Amniotic epithelial cell (primary cell): ENCODE measurements at regions not wholly inside any gene's neighbourhood (a gene's known extent, or its start where the extent isn't known, plus 50 kb on each side); places are given as distances from the start of the nearest gene placed in this dataset.
"Not testable (repeated sequence)": the region's sequence is repeated elsewhere in the genome, so short reads cannot be mapped to it uniquely, and the experiment has no call there.

Experiments used
- DNase-seq: peaks from one replicate; pipeline ENCODE4 v3.0.0-alpha.2; 2010; ENCODE audit warnings: low read depth

- no peak for DNase-seq
Measured at GRCh38 chr11:71332447-71332846, 80.1 kb upstream of the SHANK2 start.

DNA sequence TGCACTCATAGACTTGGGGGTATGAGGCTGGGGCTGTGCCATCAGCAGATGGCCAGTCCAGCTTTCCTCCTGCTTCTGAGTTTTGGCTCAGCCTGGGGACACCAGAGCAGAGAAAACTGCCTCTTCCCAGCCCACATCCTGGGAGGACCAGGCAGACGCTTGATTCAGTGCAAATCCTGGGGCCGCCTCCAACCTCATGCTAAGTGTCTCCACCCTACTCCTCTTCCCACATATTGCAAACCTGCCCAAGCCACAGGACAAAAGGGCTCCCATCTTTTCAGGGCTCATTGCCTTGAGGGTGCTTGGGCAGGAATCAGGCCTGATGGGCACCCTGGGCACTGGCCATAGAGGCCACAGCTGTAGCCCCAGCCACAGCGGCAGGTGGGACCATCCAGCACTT, 79.7 kb upstream of the SHANK2 start:
- DNase-seq: no peak

DNA sequence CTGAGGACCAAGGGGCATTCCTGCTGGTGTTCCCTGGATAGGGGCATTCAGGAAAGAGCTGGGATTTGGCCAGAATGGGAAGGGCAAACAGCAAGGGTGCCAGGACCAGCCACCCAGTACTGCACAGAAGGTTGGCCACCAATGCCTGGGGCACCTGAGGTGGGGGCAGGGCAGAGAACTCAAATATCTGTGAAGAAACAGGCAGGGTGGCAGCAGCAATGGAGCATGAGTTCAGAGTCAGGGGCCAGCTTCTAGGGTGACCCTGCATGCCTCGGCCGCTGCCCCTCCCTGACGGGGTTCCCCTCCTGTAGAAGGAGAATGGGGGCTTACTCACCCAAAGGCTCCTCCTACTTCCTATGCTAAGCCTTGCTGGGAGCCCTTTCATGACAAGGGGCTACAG, 79.3 kb upstream of the SHANK2 start:
- no peak for DNase-seq

DNA sequence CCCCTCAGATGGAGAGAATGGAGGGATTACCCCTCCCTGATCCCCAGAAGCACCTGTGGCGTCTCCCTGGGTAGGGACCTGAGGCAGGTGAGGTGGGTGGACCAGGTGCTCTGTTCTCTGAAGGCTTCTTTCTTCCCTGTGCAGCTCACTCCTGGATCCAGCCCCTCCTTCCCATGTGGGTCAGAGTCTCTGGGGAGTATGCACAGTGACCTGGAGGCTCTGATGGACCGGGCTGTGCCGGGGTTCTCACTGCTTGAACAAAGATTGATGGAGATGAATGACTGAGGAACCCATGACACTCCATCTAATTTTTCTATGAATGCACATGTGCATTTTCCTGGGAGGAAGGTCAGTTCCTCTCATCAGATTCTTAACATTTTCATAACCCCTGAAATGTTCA, 78.6 kb upstream of the SHANK2 start:
- no peak for DNase-seq

DNA sequence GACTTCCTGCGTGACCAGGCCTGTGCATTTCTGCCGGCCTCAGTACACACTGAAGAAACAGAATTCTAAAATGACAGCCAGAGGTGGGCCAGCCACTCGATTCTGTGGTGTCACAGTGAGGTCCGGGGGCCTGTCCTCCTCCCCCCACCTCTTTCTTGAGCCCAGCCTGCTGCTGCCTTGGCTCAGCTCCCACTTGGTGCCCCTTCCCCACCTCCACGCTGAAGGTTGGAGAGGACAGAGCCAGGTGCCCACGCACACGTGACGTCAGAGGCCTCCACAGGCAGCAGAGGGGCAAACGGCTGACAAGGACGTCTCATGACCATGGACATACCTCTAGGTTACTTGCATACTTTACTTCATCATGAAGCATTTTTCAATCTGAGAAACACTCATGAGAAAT, 78.0 kb upstream of the SHANK2 start:
- no peak for DNase-seq

DNA sequence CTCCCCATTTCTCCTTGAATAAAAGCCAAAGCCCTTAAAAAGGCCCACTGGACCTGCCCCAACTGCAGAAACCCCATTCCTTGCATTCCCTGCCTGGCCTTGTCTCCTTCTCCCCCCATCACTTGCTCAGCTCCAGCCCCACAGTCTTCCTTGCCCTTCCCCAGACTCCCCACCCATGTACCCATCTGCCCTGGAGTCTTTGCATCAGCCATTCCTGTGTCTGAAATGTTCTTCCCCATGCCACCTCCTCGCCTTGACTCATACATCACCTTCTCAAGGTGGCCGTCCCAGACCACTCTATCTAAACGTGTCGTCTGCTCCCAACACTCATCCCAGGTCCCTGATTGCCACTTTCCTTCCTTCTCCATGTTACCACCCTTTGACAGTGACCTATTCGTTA, 77.4 kb upstream of the SHANK2 start:
- DNase-seq: no peak

- no peak for DNase-seq
Measured at GRCh38 chr11:71329165-71329510, 76.8 kb upstream of the SHANK2 start.

DNA sequence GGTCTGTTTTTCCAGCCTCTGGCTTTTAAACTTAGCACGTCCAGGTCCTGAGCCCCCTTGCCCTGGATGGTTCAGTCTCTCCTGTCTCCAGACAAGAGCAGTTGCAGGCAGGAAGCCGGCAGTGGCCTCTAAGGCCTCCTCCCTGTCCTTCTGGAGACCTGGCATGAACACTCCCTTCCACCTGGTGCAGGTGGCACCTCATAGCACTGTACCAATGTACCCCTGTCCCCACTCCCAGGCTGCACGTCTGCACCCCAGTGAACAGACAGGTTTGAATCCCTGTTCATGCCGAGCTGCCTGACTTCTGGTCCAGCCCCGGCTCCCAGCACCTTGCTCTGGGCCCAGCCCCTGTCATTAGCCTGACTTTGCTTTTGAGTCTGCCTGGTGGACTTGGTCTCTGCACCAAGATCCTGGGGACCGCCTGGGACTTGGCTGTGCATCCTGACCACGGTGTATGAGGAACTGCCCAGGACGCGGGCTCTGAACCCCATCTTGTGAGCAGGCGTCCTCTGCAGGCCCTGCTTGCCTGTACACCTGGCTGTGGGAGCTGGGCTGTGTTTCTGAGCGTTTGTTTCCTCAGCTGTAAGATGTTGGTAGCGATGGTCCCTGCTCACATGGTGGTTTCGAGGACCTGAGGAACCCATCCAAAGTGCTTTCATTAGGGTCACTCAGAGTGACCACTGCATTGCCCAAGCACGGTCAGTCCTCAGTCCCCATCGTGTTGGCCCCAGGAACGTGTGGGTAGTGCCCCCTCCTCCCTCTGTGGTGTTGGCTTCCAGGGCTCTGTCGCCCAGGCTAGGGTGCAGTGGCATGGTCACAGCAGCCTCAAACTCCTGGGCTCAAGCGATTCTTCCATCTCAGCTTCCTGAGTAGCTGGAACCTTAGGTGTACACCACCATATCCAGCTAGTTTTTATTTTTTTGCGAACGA, 75.0 kb upstream of the SHANK2 start:
- no peak for DNase-seq

GRCh38 chr11:71326328-71326940, 74.1 kb upstream of the SHANK2 start:
- no peak for DNase-seq

GRCh38 chr11:71325418-71326327, 73.3 kb upstream of the SHANK2 start:
- DNase-seq: no peak

GRCh38 chr11:71324788-71325417, 72.5 kb upstream of the SHANK2 start:
- DNase-seq: no peak

GRCh38 chr11:71323876-71324526, 71.6 kb upstream of the SHANK2 start:
- DNase-seq: no peak

DNA sequence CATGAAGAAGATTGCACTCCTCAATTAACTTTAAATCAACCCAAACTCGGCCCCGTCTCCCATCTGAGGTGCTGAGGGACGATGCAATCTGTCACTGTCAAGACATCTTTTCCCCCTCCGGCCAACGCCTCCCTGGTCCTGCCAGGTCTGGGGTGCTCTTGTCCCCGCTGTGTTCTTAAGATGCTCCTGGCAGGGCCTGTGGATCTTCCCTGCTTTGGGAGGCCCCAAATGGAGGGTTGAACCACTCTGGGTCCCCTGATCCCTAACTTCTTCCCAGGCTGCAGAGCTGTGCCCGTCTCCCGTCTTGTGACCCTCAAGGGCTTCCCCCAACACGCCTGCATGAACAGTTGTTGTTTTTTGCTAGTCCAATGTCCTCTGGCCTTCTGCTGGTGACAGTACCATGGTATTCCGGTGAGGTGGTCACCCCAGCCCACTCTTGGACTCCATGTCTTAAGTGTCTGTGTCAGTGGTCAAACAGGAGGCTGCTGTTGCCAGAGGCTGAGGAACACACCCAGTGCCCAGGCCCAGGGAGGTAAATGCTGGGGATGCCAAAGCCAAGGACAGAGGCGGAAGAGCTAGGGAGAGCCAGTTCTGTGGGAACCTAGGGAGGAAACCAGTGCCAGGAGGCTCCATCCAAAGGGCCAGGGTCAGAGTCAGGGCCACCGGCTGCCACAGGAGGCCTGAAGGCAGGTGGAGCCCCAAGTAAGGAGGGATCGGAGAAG, 70.6 kb upstream of the SHANK2 start:
- no peak for DNase-seq

DNA sequence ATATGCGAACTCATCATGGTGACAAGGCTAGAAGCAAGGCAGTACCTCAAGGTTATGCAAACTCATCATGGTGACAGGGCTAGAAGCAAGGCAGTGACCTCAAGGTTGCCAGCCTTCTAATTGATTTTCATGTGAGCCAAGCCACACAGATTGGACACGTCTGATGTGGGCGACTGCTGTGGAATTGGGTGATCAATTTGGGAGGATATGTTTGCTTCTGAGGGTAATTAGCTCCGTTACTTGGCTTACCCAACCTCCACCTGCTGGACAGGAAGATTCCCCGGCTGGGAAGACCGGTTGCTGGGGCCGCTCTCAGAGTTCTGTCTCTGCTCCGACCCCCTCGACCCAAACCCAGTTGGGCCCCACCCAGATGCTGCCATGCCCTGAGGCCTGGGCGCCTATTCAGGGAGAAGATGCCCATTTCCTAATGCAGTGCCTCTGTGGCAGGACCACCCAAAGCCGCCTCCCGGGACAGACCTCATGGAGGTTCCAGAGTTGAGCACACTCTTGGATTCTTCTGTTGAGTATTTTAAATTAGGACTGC, 69.9 kb upstream of the SHANK2 start:
- no peak for DNase-seq

GRCh38 chr11:71321433-71322191, 69.2 kb upstream of the SHANK2 start:
- DNase-seq: no peak

- no peak for DNase-seq
Measured at GRCh38 chr11:71316701-71317100, 64.3 kb upstream of the SHANK2 start.

- not testable (repeated sequence) for DNase-seq
Measured at GRCh38 chr11:71312616-71313015, 60.2 kb upstream of the SHANK2 start.

GRCh38 chr11:71311928-71312510, 59.6 kb upstream of the SHANK2 start:
- no peak for DNase-seq

GRCh38 chr11:71311176-71311925, 59.0 kb upstream of the SHANK2 start:
- DNase-seq: no peak
